RWPE1 (cell line): ENCODE measurements at regions not wholly inside any gene's neighbourhood (a gene's known extent, or its start where the extent isn't known, plus 50 kb on each side); places are given as distances from the start of the nearest gene placed in this dataset.

ENCODE experiments used
- CTCF ChIA-PET: fragments of 350-600 bp; sonication (Branson Sonifier 250); formaldehyde crosslinking; extraction: SDS; loops from one replicate; lab custom pipeline; 2021; lab: Yijun Ruan, JAX
- POLR2A ChIA-PET: fragments of 400-600 bp; formaldehyde crosslinking; extraction: SDS; loops from one replicate; lab custom pipeline; 2020; ENCODE audit warnings: antibody characterized with exemption; ENCODE audit not compliant: low non-redundant PET; lab: Yijun Ruan, JAX
- DNase-seq: peaks from one replicate; pipeline ENCODE4 v3.0.0; 2012; ENCODE audit warnings: low spot score
- H3K27ac ChIP-seq: fragments of 450-650 bp; 2 replicates; pipeline ENCODE4 v1.5.1; 2017
- CTCF ChIP-seq: fragments of 450-650 bp; conservative IDR thresholded peaks from 2 replicates; pipeline ENCODE4 v1.5.1; 2017; ENCODE audit warnings: low read depth, mild to moderate bottlenecking

DNA sequence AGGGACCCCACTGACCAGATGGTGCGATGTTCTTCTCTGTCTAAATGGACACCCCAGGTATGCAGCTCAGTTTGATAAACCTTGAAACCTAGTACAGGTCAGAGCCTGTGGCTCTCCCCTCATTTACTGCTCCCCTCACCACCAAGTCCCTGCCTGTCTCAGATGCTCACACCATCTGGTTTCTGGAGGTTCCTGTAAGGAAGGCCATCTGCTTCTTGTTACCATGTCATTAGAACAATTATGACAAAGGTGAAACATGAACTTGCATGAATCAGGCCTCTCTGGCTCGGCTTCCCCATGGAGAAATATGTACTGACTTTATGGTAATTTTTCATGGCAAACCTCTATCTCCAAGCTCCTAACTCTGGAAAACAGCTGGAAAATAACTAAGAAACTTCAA is 965.7 kb downstream of the UQCRFS1 start:
- ChIA-PET POLR2A (no interaction called here), CTCF (no interaction called here)
- DNase-seq = no peak
- TF ChIP-seq CTCF = no peak
- no peak overlapping the region for H3K27ac ChIP-seq

- no peak overlapping the region for H3K27ac ChIP-seq
- POLR2A ChIA-PET = no interaction called here
- TF ChIP-seq CTCF = no peak
- CTCF ChIA-PET = no interaction called here
- no peak for DNase-seq
These were observed 967.0 kb downstream of the UQCRFS1 start for GRCh38 chr19:28245937-28246336.

GRCh38 chr19:28244966-28245365 is 968.0 kb downstream of the UQCRFS1 start:
- DNase-seq = no peak
- ChIA-PET CTCF (no interaction called here), POLR2A (no interaction called here)
- TF ChIP-seq CTCF = no peak
- H3K27ac ChIP-seq = no peak overlapping the region

GRCh38 chr19:28242317-28242927 is 970.5 kb downstream of the UQCRFS1 start:
- POLR2A ChIA-PET = no interaction called here
- no peak overlapping the region for H3K27ac ChIP-seq
- peak; percentile 5 for DNase-seq
- CTCF ChIA-PET = no interaction called here
- peak; percentile 33; the same call in 1 of the 2 replicates for TF ChIP-seq CTCF

GRCh38 chr19:28239270-28239669 is 973.7 kb downstream of the UQCRFS1 start:
- no peak for TF ChIP-seq CTCF
- no peak overlapping the region for H3K27ac ChIP-seq
- DNase-seq = no peak
- ChIA-PET POLR2A (no interaction called here), CTCF (no interaction called here)

GRCh38 chr19:28238270-28238820 is 974.6 kb downstream of the UQCRFS1 start:
- no peak overlapping the region for H3K27ac ChIP-seq
- no peak for TF ChIP-seq CTCF
- POLR2A ChIA-PET = no interaction called here
- CTCF ChIA-PET = no interaction called here
- DNase-seq = no peak
